Retinal pigment epithelial cell (primary cell): ENCODE measurements at regions not wholly inside any gene's neighbourhood (a gene's known extent, or its start where the extent isn't known, plus 50 kb on each side); places are given as distances from the start of the nearest gene placed in this dataset.
"Not testable (repeated sequence)": the region's sequence is repeated elsewhere in the genome, so short reads cannot be mapped to it uniquely, and the experiment has no call there.

Experiments used
- DNase-seq: peaks from one replicate; pipeline ENCODE4 v3.0.0-alpha.2; 2010; ENCODE audit warnings: low read depth
- H3K4me3 ChIP-seq: 2 replicates; pipeline ENCODE4 v1.5.1; 2011; ENCODE audit warnings: mild to moderate bottlenecking, low read length, control low read depth, moderate library complexity
- CTCF ChIP-seq: conservative IDR thresholded peaks from 2 replicates; pipeline ENCODE4 v1.5.1; 2011; ENCODE audit warnings: low read depth, low read length, control low read depth, inconsistent platforms

- H3K4me3 ChIP-seq: no peak overlapping the region
- no peak for DNase-seq
- TF ChIP-seq CTCF: no peak
These were observed 896.0 kb upstream of the PIK3C3 start for GRCh38 chr18:41059126-41059415.

GRCh38 chr18:41058351-41059125 is 896.5 kb upstream of the PIK3C3 start:
- DNase-seq: peak; percentile 35
- TF ChIP-seq CTCF: no peak
- H3K4me3 ChIP-seq: no peak overlapping the region

GRCh38 chr18:41052625-41053024 is 902.4 kb upstream of the PIK3C3 start:
- H3K4me3 ChIP-seq: no peak overlapping the region
- no peak for DNase-seq
- TF ChIP-seq CTCF: no peak

GRCh38 chr18:41046250-41046649 is 908.8 kb upstream of the PIK3C3 start:
- DNase-seq, H3K4me3 ChIP-seq: not testable (repeated sequence)

- no peak overlapping the region for H3K4me3 ChIP-seq
- no peak for DNase-seq
- no peak for TF ChIP-seq CTCF
These were observed 911.2 kb upstream of the PIK3C3 start for GRCh38 chr18:41043876-41044275.

- no peak overlapping the region for H3K4me3 ChIP-seq
- no peak for DNase-seq
- no peak for TF ChIP-seq CTCF
These were observed 912.2 kb upstream of the PIK3C3 start for GRCh38 chr18:41042866-41043265.

- no peak for DNase-seq
- H3K4me3 ChIP-seq: no peak overlapping the region
- no peak for TF ChIP-seq CTCF
These were observed 917.0 kb upstream of the PIK3C3 start for GRCh38 chr18:41038071-41038470.
